GM19438 (cell line): ENCODE measurements at regions not wholly inside any gene's neighbourhood (a gene's known extent, or its start where the extent isn't known, plus 50 kb on each side); places are given as distances from the start of the nearest gene placed in this dataset.
"Not testable (repeated sequence)": the region's sequence is repeated elsewhere in the genome, so short reads cannot be mapped to it uniquely, and the experiment has no call there.

Experiments used
- ATAC-seq: cut with Tn5 transposase; IDR thresholded peaks from one replicate; pipeline ENCODE4 v1.9.1; 2021; ENCODE audit warnings: low read depth; ENCODE audit not compliant: unreplicated experiment

DNA sequence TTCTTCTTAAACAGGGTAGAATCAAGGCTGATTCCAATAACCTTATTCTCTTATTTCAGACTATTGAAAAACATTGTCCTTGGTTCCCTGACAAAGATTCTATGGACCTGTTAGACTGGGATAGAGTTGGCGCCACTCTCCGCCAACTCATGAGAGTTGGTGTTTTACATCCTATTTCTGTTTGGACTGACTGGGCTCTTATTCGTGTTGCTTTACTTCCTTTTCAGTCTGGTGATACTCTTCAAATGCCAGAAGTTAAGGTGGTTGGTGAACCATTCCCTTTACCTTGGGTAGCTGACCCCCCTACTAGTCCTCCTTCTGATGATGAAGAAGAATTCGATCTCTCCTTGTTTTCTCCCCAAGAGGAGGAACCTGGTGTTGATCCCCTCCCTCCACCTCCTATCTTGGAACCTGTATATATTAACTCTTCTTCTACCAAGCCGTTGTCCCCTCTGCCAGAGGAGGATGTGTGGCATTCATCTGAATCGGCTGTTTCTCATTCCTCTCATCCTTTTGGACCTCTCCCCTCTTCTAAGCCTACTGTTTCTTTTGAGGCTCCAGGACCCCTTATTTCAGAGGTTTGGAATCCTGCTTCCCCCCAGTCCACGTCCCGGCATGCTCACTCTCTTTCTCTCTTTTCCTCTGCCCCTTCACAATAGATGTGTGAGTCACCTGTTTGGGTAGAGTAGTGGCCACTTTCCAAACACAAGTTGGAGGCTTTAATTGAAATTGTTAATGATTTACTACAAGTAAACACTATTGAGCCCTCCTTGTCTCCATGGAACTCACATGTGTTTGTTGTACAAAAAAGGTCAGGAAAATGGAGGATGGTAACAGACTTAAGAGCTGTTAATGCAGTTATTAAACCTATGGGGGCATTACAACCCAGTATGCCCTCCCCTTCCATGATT, 585.7 kb downstream of the NSUN3 start:
- ATAC-seq = not testable (repeated sequence)

DNA sequence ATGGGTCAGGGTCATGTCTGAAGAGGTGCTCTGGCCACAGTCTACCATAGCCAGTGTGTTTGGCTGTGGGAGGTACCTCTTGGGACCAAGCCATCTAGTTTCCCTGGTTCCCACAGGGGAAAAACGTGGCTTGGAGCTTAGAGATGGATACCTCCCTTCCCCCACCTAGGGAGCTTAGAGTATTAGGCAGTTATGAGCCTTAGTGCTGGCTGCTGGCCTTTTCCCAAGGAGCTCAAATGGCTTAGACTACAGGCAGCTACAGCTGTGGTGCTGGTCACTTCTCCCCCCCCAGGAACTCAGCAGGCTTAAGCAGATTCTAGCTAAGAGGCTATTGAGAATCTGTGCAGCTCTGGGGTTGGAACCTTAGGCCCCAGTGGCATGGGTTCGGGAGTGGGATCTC, 591.2 kb downstream of the NSUN3 start:
- ATAC-seq = no peak

DNA sequence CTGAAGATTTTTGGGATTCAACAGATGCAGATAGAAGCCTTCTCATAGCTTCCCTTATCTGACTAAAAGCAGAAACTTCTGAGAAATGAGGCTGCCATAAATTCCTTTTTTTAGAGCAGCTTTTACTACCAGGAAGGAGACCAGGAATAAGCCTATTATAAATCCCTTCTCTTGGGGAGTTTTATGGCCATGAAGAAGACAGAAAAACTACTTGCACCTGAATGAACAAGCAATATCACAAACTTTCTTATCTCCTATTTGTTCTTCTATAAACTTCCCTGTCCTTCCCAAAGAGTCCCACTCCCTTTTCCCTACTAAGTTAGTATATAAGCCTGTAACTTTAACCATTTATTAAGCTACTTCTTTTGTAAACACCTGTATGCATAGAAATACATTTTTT, 603.1 kb downstream of the NSUN3 start:
- ATAC-seq = no peak

DNA sequence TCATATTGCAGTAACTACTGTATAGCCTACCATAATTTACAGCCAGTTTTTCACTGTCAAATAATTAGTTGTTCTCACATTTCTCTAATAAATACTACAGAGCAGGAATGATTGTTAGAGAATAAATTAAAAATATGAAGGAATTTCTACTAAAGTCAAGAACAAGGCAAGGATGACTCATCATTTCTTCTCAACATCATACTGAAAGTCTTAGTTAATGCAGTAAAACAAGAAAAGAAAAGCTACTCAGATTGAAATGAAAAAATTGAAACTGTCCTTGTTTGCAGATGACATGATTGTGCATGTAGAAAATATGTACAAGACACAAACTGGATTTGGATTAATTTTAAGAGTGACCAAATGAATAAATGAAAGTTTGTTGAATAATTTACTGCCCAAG, 608.2 kb downstream of the NSUN3 start:
- no peak for ATAC-seq

DNA sequence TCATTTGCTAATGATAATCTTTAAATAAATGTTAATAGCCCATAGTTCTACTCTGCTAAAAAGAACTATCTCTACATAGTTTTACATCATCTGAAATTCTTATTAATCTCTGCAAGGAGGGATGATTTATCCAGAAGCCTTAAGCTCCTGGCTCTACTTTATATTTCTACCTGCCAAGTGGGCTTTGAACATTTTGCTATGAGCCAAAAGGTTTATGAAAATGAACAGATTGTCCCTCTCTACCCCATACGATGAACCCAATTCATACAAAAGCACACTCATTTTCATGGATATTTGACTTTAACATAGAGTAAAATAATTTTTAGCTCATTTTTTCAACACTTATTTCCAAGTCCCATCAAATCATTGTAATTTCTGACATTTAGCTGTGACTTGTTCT, 611.0 kb downstream of the NSUN3 start:
- ATAC-seq = no peak

DNA sequence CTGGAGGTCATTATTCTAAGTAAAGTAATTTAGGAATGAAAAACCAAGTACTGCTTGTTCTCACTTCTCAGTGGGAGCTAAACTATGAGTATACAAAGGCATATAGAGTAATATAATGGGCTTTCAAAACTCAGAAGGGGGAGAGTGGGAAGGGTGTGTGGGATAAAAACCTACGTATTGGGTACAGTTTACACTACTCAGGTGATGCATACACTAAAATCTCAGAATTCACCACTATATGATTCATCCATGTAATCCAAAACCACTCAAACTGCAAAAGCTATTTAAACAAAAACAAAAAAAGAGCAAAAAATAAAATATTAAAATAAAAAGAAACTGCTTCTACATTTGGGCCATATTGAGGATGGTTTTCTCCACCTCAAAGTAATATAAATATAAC, 623.3 kb downstream of the NSUN3 start:
- ATAC-seq = no peak

DNA sequence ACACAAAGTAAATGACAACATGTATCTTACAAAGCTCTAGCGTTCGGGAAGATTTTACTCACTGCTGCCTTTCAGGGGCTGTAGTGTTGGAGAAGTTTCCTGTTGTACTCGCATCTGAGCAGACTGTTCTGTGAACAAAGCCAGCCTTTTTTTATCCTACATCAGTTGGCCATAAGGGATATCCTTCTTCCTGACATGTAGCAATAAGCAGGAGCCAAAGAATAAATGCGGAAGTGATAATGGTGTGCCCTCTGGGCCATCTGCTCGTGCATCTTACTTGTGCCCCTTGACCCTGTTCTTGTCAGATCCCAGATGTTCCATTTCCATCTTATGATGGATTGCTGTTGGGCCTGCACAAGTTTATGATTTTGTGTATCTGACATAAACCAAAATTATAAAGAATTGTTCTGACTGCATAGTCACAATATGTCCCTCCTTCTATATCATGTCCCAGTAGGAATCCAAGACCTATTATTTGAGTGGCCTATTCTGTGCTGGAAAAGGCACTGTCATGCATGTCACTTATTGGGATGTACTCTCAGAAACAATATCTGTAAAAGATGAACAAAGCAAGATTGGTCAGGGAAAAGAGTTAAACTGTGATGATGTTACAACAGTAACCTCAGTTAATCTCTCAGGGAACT, 631.3 kb downstream of the NSUN3 start:
- ATAC-seq = no peak

DNA sequence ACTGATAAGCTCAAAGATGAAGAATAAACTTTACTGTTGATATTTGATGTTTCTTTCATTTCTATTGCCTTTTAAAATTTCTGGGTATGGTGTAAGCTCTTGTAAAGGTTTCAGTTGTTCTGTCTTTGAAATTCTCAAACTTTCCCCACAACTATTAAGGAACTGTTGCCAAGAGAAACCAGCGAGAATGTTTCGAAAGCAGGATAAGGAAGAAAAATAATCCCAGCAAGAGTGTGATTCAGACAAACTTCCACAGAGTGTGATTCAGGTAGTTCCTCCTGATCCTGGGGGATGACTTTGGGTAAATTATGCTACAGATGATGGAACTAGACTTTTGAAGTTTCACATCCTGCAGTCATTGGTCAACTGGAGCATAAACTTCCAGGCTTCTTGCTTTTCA, 632.0 kb downstream of the NSUN3 start:
- no peak for ATAC-seq

DNA sequence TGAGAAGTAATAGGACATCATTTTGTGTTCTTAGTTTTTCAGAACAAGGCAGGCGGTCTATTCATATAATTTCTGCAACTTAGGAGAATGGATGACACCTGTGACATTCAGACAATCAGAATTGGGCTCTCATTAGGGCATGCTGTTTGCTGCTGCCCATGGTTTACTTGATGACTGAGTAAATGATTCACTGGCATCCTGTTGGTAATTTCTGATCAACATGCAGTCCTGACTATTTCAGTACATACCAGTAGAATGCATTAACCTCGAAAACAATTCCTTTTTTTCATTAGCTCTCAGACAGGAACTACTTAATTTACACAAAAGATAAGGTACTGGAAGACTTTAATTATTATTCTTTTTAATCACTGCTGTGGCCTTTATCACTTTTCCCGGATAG, 641.6 kb downstream of the NSUN3 start:
- ATAC-seq = no peak

DNA sequence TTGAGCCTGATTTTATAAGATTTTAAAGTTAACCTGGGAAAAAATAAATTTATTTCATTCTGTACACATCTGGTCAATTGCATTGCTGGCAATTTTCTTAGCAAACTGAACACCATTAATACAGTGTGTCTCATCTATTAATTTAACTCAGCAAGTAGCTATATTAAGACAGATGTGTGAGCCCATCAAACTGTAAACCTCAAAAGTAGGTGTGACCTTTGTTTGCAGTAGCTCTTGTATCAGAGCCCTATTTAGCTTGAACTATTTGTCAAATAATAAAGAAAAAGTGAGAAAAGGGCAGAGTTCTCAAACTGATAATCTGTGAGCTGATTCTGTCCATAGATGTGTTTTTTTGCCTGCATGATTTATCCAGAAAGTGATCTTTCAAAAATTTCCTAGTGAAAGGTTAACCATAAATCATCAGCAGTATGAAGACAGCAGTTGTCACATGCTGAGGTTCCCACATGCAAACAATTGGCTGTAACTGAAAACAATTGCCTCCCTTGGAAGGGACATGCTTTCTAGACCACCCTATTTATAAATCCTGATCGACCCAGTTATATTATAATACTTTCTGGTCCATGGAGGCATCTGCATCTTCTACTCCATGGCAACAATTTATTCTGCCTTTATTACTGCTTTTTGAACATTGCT, 646.5 kb downstream of the NSUN3 start:
- ATAC-seq = no peak

DNA sequence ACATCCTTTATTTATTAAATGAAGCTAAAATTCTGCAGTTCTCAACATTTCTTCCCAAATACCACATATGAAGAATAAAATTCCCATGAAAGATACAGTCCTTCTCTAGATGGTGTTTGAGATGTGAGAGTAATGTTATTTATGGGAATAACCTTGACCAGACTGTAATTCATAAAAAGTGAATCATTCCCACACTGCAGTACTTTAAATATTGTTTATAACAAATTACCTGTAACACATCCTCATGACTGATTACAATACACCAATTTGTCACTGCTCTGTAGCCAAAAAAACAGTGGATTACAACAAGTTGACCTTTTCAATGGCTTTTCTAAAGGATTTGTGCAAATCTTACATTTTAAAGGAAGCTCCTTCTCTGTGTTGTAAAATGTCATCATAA, 651.3 kb downstream of the NSUN3 start:
- no peak for ATAC-seq

DNA sequence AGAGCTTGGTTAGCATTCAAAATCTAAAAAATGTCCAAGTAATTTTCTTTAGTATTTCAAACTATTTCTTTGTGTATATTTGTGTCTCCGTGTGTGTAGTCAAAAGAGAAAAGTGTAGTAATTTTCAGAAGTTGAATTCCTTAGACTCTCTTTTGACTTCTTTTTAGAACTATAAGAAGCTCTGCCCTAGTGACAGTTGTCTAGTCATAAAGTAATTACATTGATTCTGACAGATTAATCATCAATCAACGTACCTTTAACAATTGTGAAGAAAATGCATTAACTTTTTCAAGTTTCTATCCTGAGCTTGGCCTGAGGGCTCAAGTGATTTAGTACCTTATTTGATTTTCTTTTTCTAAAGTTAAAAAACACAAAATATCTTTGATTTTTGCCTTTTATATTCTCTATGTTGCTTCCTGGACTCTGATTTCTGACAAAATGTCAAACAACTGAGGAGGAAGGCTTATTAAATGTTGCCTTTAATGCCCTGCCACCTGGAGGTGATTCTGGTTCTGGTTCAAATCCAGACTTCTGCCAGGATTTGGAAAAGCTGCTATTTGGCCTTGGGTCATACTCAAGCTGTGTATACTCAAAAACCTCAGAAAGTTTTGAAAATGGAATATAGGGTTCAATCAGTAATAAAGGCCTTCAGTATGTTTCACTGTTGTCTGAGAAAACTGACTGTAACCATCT, 653.6 kb downstream of the NSUN3 start:
- no peak for ATAC-seq

DNA sequence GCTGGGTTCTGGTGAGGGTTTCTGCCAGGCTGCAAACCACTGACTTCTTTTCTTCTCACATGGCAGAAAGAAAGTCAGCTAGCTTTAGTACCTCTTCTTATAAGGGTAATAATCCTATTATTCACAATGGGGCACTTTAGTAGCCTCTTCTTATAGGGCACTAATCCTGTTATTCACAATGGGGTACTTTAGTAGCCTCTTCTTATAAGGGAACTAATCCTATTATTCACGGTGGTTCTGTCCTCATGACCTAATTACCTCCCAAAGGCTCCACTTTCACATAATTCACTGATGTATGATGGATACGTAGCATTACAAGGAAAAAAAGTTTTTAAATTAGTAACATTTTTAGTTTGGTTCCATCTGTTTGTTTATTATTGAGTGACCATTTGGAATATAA, 671.3 kb downstream of the NSUN3 start:
- no peak for ATAC-seq

DNA sequence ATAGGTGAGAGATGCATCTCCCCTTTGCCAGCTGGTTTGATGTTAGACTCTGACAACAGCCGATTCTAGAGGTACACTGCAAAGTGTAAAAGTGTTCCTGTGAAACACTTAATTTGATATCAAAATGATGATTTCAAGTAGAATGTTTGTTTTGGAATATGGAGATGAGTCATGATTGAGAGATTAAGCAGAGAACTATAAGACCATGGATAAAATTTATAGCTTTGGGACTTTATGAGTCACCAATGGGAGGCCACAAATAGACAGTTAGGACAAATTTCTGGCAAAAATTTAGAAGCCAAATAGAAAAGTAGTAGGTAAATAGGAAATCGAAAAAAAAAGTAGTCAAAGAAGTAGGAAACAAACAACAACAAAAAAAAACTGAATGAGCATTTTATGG, 672.5 kb downstream of the NSUN3 start:
- no peak for ATAC-seq

DNA sequence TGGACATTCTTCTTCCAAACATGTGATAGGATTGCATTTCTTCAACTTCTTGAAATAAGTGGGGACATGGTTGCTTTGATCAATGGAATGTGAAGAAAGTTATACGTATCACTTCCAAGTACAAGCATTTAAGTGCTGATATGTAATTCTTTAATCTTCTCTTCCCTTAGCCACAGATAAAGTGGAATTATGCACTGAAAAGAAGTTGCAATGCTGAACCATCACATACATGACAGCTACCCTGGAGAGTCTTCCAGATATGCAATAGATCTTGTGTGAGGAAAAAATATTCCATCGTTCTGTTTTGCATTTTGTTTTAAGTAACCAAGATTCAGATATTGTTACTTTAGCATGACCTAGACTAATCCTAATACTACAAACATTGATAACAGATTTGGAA, 674.3 kb downstream of the NSUN3 start:
- ATAC-seq = no peak

DNA sequence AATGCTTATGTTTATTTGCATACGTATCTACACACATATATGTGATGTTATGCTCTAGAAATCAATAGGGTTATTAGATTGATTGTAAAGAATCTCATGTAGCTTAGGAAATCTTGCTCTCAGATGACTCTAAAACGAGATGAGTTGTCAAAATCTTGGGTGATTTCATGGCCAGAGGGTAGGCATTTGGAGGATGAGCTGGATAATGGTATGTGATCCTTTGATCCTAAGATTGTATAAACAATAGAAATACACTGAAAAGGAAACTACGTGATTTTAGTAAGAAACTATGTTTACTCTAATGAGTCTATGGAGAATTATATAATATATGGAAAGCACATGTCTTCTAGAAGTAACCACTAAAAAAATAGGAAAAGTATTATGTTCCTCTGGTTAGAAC, 676.6 kb downstream of the NSUN3 start:
- no peak for ATAC-seq

DNA sequence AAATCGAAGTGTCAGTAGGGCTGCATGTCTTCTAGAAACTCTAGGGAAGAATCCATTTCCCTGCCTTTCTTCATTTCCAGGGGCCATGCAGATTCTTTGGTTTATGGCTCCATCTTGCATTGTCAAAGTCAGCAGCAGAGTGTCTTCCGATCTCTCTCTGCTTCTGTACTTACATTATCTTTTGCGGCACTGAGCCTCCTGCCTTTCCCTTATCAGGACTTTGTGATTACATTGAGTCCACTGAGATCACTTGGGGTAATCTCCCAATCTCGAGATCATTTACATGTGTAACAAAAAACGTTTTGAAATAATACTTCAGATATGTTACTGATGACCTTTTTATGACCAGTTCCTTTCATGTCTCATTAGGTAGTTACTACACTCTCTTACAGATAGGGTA, 695.9 kb downstream of the NSUN3 start:
- ATAC-seq = no peak

DNA sequence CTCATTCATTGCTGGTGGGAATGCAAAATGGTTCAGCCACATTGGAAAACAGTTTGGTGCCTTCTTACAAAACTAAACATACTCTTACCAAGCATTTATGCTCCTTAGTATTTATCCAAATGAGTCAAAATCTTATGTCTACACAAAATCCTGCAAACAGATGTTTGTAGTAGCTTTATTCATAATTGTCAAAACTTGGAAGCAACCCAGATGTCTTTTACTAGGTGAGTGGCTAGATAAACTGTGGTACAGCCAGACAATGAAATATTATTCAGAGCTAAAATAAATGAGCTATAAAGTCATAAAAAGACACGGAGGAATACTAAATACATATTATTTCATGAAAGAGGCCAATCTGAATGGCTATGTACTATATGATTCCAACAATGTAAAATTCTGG, 709.5 kb downstream of the NSUN3 start:
- no peak for ATAC-seq

DNA sequence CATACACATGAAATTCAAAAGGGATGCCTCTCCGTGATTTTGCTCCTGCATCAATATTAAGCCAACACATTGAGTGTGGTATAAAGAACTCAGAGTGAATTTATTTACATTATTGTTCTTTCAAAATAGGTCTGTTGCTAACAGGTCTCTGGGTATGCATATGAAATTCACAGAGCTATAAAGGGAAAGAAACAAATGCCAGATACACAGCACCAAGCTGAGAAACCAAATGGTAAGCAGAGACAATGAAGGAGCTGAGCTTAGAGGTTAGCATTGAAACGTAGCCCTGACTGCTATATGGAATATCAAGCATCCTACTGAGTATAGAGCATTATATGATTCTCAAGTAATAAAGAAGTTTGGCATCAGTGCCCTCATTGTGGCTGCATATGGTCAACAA, 712.9 kb downstream of the NSUN3 start:
- no peak for ATAC-seq

DNA sequence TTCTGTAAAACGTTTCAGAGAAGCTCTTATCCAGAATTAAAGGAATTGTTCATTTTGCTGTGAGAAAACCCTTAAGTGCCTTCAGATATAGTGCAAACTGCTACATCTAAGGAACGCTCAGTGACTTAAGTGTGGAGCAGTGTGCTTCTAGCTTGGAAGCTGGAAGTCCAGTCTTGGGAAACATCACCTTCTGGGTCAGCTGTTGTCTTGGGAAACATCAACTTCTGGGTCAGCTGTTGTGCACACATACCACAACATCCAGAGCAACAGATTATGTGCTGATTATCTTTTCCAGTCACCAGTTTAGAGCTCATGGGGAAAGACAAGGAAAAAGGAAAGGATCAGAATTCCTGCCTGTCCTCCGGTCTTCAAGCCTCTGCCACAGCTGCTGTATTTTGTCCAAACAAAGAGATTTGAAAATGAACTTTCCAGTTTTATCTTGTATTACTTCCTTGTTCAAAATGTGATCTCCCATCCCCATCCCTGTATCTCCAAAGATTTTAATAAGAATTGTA, 713.6 kb downstream of the NSUN3 start:
- ATAC-seq = no peak

DNA sequence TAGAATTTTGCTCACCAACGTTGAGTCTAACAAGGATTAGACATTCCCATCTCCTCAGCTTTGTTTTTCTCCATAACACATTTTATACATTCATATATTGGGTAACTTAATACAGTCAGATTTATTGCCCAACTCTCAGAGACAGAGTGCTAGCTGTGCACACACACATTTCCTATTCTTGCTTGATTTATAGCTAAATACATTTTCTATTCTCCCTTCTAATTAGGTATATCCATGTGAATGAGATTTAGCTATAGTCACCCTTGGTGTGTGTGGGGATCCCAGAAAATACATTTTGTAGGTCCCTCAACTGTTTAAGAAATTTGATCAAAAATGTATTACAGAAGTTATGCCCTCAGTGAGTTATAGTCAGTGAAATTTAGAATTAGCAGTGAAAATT, 715.4 kb downstream of the NSUN3 start:
- ATAC-seq = no peak
